GM18517 (cell line): ENCODE measurements at regions not wholly inside any gene's neighbourhood (a gene's known extent, or its start where the extent isn't known, plus 50 kb on each side); places are given as distances from the start of the nearest gene placed in this dataset.
"Not testable (repeated sequence)": the region's sequence is repeated elsewhere in the genome, so short reads cannot be mapped to it uniquely, and the experiment has no call there.

Experiments
- ATAC-seq: cut with Tn5 transposase; IDR thresholded peaks from one replicate; pipeline ENCODE4 v1.9.1; 2021; ENCODE audit warnings: mild to moderate bottlenecking, moderate library complexity; ENCODE audit not compliant: unreplicated experiment

DNA sequence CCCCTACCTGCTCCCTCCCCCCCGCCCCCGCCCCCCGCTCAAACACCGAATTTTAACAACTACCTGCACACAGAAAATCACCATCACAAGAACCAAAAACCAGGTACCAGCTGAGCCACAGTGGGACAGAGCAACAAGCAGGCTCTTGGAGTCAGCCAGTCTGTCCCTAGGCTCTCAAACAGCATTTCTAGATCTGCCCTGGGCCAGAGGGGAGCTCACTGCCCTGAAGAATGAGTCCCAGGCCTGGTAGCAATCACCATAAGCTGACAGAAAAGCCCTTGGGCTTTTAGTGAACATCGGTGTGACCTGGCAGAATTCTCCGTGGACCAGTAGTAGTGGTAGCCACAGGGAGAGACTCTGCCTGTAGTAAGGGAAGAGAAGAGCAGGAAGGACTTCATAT lies 58.3 kb downstream of the C11orf87 start:
- ATAC-seq: no peak

DNA sequence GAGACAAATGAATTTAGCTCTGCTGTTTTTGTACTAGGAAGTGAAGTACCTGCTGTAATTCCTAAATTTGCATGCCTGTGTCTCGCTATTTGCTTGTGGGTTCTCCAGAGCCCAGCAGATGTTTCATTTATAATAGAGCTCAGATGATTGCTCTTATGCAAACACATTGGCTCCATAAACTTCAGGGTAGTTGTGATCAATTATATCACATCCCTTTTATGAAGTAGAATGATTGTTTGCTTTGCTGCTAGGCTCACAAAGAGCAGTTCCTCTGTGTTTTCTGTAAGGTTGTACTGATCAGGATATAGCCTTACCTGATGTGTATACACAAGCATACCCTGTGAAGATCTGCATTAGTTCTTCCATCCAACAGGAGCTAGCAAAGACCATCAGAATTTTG lies 64.1 kb downstream of the C11orf87 start:
- ATAC-seq: no peak

- ATAC-seq: no peak
Observed at GRCh38 chr11:109490953-109491635, 69.1 kb downstream of the C11orf87 start.

GRCh38 chr11:109506115-109506514 lies 84.1 kb downstream of the C11orf87 start:
- ATAC-seq: no peak

DNA sequence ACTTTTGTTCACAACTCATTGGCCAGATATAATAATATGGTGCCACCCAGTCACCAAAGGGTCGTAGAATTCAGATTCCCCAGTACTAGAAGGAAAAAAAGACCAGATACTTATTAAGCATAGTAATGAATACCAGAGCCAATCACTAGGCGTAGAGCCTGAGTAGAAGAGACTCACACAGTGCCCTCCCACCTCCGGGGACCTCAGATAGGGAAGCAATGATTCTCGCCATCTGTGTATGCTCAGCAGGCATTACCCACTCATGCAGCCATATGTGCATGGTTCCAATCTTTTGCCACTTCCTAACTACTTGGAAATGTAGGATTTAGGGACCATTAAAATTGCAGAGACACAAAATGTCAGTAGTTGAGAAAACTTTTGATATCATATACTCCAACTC lies 85.3 kb downstream of the C11orf87 start:
- ATAC-seq: no peak

DNA sequence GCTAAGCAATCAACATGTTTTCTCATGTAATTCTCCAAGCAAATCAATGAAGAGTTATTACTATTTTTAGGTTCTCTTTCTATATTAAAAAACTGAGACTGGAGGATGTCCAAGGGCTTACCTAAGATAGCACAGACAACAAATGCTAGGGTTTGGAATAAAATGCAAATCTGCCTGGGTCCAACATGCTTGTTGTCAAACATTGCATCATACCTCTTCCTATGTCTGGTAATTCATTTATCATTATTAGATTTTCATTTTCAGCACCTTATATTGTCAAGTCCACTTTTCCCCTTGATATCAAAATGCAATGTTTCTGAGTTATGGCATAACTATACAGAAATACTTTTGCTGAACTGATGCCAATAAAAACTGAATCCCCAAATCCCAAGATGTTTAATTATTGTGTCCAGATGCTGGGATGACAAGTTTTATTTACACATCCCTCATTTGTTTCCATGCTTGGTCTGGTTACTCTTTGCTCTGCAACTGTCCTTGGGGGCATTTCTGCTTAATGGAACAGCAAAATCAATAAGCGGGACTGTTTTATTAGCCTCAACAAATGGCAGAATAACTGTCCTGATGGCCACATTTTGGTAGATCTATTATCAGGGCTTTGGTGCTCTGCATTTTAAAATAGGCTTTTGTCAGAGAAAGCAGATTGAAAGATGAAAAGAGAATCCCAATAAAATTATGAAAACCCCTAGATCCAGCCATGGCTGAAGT lies 86.0 kb downstream of the C11orf87 start:
- no peak for ATAC-seq

DNA sequence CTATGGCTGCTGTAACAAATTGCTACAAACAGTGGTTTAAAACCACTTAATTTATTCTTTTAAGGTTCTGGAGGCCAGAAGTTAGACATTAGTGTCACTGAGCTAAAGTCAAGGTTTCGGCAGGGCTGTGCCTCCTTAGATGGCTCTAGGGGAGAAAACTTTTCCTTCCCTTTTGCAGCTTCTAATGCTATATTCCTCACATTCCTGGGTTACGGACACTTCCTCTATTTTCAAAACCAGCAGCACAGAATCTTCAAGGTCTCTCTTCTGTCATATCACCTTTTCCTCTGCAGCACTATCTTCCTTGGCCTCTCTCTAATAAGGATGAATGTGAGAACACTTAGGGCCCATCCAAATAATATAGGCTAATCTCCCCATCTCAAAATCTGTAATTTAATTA lies 87.0 kb downstream of the C11orf87 start:
- no peak for ATAC-seq

- ATAC-seq: no peak
Observed at GRCh38 chr11:109510316-109510715, 88.3 kb downstream of the C11orf87 start.

GRCh38 chr11:109511598-109511997 lies 89.6 kb downstream of the C11orf87 start:
- no peak for ATAC-seq

DNA sequence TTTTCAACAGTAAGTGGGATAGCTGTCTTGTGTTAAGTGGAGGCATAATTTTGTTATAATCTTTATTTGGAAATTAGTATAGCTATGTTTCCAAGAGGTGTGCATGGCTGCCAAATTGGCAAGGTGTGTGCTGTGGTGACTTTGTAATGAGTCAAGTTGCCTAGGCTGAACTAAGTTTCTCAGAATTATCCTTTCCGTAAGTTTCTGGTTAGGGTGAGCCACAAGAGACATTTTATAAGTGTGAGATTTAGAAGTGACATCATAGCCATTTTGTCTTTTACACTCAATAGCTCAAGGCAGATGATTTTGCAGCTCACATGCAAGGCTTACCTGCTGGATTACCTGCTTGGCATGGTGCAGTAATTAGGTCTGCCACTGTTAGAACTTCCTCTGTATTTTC lies 90.3 kb downstream of the C11orf87 start:
- ATAC-seq: no peak

DNA sequence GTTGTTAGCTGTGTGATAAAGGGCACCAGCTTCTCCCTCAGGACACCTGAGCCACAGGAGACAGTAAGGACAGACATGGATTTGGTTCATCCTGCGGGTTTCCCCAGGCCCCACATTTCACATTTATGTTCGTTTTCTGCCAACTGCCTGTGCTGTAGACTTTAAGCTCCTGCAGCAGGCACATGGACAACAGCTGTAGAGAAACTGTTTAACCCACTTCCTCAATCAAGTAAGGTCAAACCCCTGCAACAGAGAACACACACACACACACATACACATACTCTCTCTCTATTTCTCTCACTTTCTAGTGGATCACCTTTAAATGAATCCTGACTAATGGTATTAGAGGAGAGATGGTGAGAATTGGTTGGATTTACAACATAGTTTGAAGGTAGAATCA lies 90.7 kb downstream of the C11orf87 start:
- ATAC-seq: no peak

- no peak for ATAC-seq
Observed at GRCh38 chr11:109514313-109515018, 92.5 kb downstream of the C11orf87 start.

GRCh38 chr11:109519253-109519652 lies 97.3 kb downstream of the C11orf87 start:
- no peak for ATAC-seq

DNA sequence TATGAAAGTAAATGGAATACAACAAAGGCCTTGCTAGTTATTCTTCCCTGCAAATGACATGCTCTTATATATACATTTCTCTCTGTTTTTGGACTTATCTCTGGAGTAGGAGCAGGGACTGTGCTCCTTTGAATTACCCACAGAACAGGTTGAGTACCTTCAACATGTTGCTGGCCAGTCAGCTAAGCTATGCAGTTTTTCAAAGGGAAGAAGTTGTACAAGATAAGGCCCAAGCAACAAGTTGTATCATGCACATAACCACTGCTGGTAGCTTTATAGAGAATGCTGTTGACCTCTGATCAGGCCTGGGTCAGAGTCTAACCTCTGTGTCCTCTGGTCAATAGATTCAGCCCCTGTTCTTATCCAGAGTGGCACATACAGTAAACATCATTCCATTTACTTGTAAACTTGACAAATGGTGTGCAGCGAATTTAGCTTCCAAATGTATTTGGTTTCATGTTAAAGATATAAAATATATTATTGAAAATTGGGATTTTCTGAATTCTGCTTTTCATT lies 99.6 kb downstream of the C11orf87 start:
- no peak for ATAC-seq

- ATAC-seq: no peak
Observed at GRCh38 chr11:109522116-109522755, 100.2 kb downstream of the C11orf87 start.

- not testable (repeated sequence) for ATAC-seq
Observed at GRCh38 chr11:109525636-109526035, 103.6 kb downstream of the C11orf87 start.

DNA sequence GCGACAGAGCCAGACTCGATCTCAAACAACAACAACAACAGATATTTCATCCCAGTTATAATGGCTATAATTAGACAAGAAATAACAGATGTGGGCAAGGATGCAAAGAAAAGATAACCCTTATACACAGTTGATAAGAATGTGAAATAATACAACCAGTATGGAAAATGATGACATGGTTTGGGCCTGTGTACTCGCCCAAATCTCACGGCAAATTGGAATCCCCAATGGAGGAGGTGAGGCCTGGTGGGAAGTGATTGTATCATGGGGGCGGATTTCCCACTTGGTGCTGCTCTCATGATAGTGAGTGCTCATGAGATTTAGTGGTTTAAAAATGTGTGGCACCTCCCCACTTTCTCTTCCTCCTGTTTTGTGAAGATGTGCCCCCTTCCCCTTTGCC lies 104.1 kb downstream of the C11orf87 start:
- no peak for ATAC-seq

DNA sequence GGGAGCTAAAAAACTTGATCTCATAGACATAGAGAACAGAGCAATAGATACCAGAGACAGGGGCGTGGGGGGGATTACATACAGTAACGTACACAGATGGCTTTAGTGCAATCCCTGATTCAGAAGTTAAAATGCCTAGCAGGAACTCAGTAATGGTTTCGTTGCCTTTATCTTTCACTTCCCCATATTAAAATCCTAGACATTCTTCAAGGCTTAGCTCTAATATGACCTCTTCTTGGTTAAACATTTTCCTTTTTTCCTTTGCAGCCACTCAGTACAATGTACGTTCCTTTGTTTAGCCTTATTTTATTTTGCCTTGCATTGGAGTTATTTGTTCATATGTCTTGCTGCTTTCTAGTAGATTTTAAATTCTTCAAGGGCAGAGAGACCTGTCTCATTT lies 104.9 kb downstream of the C11orf87 start:
- no peak for ATAC-seq

GRCh38 chr11:109527496-109527895 lies 105.5 kb downstream of the C11orf87 start:
- ATAC-seq: no peak

GRCh38 chr11:109547356-109548027 lies 125.5 kb downstream of the C11orf87 start:
- no peak for ATAC-seq

GRCh38 chr11:109552376-109552775 lies 130.4 kb downstream of the C11orf87 start:
- ATAC-seq: no peak
